IMR-90 (cell line): ENCODE measurements at regions not wholly inside any gene's neighbourhood (a gene's known extent, or its start where the extent isn't known, plus 50 kb on each side); places are given as distances from the start of the nearest gene placed in this dataset.
"Not testable (repeated sequence)": the region's sequence is repeated elsewhere in the genome, so short reads cannot be mapped to it uniquely, and the experiment has no call there.

Source experiments
- BHLHE40 ChIP-seq: fragments of 150-350 bp; IDR thresholded peaks from 2 replicates; pipeline ENCODE4 v1.6.1; 2016; ENCODE audit warnings: mild to moderate bottlenecking, low read depth, low read length
- CEBPB ChIP-seq: IDR thresholded peaks from 2 replicates; pipeline ENCODE4 v1.6.1; 2012; ENCODE audit warnings: low read depth, low read length, improper control_type of control experiment
- CTCF ChIP-seq: conservative IDR thresholded peaks from 2 replicates; pipeline ENCODE4 v1.5.1; 2012; ENCODE audit warnings: mild to moderate bottlenecking, low read depth, low read length, improper control_type of control experiment
- ELK1 ChIP-seq: fragments of 150-350 bp; IDR thresholded peaks from 2 replicates; pipeline ENCODE4 v1.6.1; 2016; ENCODE audit warnings: low read depth, mild to moderate bottlenecking, low read length, moderate library complexity, borderline replicate concordance
- FOS ChIP-seq: fragments of 150-350 bp; IDR thresholded peaks from 2 replicates; pipeline ENCODE4 v1.6.1; 2016; ENCODE audit warnings: low read depth, low read length
- MAFK ChIP-seq: IDR thresholded peaks from 2 replicates; pipeline ENCODE4 v1.6.1; 2012; ENCODE audit warnings: low read depth, low read length, improper control_type of control experiment
- MXI1 ChIP-seq: IDR thresholded peaks from 2 replicates; pipeline ENCODE4 v1.6.1; 2012; ENCODE audit warnings: low read depth, mild to moderate bottlenecking, low read length, moderate library complexity, borderline replicate concordance
- NFE2L2 ChIP-seq: fragments of 150-350 bp; IDR thresholded peaks from 2 replicates; pipeline ENCODE4 v1.6.1; 2016; ENCODE audit warnings: low read depth, mild to moderate bottlenecking, low read length
- POLR2A ChIP-seq: IDR thresholded peaks from 2 replicates; pipeline ENCODE4 v1.6.1; 2012; ENCODE audit warnings: mild to moderate bottlenecking, low read depth, low read length
- RAD21 ChIP-seq: IDR thresholded peaks from 2 replicates; pipeline ENCODE4 v1.6.1; 2012; ENCODE audit warnings: low read length, improper control_type of control experiment
- RCOR1 ChIP-seq: IDR thresholded peaks from 2 replicates; pipeline ENCODE4 v1.6.1; 2012; ENCODE audit warnings: mild to moderate bottlenecking, low read length, improper control_type of control experiment; ENCODE audit not compliant: insufficient replicate concordance
- RFX5 ChIP-seq: IDR thresholded peaks from 2 replicates; pipeline ENCODE4 v1.8.0; 2012; ENCODE audit warnings: low read depth, mild to moderate bottlenecking, low read length, moderate library complexity

- TF ChIP-seq CTCF, POLR2A, RCOR1, NFE2L2, RFX5, FOS, RAD21, ELK1, CEBPB, BHLHE40, MXI1: not testable (repeated sequence)
- TF ChIP-seq MAFK, result peak; percentile 81
Measured at GRCh38 chrX:82537205-82537604, 970.9 kb upstream of the POU3F4 start.
